H9 (cell line): ENCODE measurements at regions not wholly inside any gene's neighbourhood (a gene's known extent, or its start where the extent isn't known, plus 50 kb on each side); places are given as distances from the start of the nearest gene placed in this dataset.

ENCODE experiments used
- DNase-seq: peaks from one replicate; pipeline ENCODE4 v3.0.0-alpha.2; 2017
- H2AFZ ChIP-seq: one replicate; pipeline ENCODE4 v1.6.1; 2013; ENCODE audit warnings: mild to moderate bottlenecking, low read length, control low read depth, moderate library complexity
- H2AK5ac ChIP-seq: 2 replicates; pipeline ENCODE4 v1.6.1; 2013; ENCODE audit warnings: low read length, control low read depth, mixed read lengths; ENCODE audit not compliant: insufficient read length
- H2BK120ac ChIP-seq: one replicate; pipeline ENCODE4 v1.6.1; 2013; ENCODE audit warnings: low read depth, mild to moderate bottlenecking, low read length, control low read depth, inconsistent platforms; ENCODE audit not compliant: poor library complexity, severe bottlenecking
- H2BK12ac ChIP-seq: 2 replicates; pipeline ENCODE4 v1.6.1; 2013; ENCODE audit warnings: low read length, control low read depth, mixed read lengths, low read depth; ENCODE audit not compliant: insufficient read length
- H2BK15ac ChIP-seq: 2 replicates; pipeline ENCODE4 v1.6.1; 2013; ENCODE audit warnings: low read depth, low read length, control low read depth
- H2BK20ac ChIP-seq: one replicate; pipeline ENCODE4 v1.6.1; 2013; ENCODE audit warnings: low read depth, mild to moderate bottlenecking, low read length, control low read depth, inconsistent platforms; ENCODE audit not compliant: poor library complexity, severe bottlenecking
- H2BK5ac ChIP-seq: 2 replicates; pipeline ENCODE4 v1.6.1; 2013; ENCODE audit warnings: low read length, control low read depth, mixed read lengths; ENCODE audit not compliant: insufficient read length
- H3K14ac ChIP-seq: 2 replicates; pipeline ENCODE4 v1.6.1; 2013; ENCODE audit warnings: low read length, control low read depth; ENCODE audit not compliant: insufficient read depth
- H3K18ac ChIP-seq: 2 replicates; pipeline ENCODE4 v1.6.1; 2013; ENCODE audit warnings: low read depth, mild to moderate bottlenecking, mixed read lengths, low read length, control low read depth; ENCODE audit not compliant: insufficient read length
- H3K23ac ChIP-seq: 2 replicates; pipeline ENCODE4 v1.6.1; 2013; ENCODE audit warnings: low read length, control low read depth, mixed read lengths, low read depth; ENCODE audit not compliant: insufficient read length
- H3K23me2 ChIP-seq: 2 replicates; pipeline ENCODE4 v1.6.1; 2013; ENCODE audit warnings: low read depth, mild to moderate bottlenecking, mixed read lengths, low read length, control low read depth; ENCODE audit not compliant: insufficient read length, poor library complexity, severe bottlenecking
- H3K27ac ChIP-seq: 2 replicates; pipeline ENCODE4 v1.5.1; 2013; ENCODE audit warnings: low read length, control low read depth, mixed read lengths, low read depth; ENCODE audit not compliant: insufficient read length
- H3K27me3 ChIP-seq: 2 replicates; pipeline ENCODE4 v1.6.1; 2013; ENCODE audit warnings: low read length, control low read depth, inconsistent platforms; ENCODE audit not compliant: insufficient read depth
- H3K4ac ChIP-seq: 2 replicates; pipeline ENCODE4 v1.6.1; 2013; ENCODE audit warnings: low read depth, mild to moderate bottlenecking, control low read depth, inconsistent platforms, low read length, moderate library complexity
- H3K4me1 ChIP-seq: 2 replicates; pipeline ENCODE4 v1.6.1; 2013; ENCODE audit warnings: low read length, control low read depth, inconsistent platforms; ENCODE audit not compliant: insufficient read depth
- H3K4me2 ChIP-seq: 2 replicates; pipeline ENCODE4 v1.6.1; 2013; ENCODE audit warnings: low read length, control low read depth, mixed read lengths; ENCODE audit not compliant: insufficient read length, insufficient read depth
- H3K56ac ChIP-seq: 2 replicates; pipeline ENCODE4 v1.6.1; 2013; ENCODE audit warnings: low read depth, mild to moderate bottlenecking, mixed read lengths, low read length, control low read depth; ENCODE audit not compliant: insufficient read length
- H3K79me1 ChIP-seq: 2 replicates; pipeline ENCODE4 v1.6.1; 2013; ENCODE audit warnings: low read depth, mild to moderate bottlenecking, moderate library complexity, low read length, control low read depth, inconsistent platforms; ENCODE audit not compliant: insufficient read depth, poor library complexity, severe bottlenecking
- H3K79me2 ChIP-seq: 2 replicates; pipeline ENCODE4 v1.6.1; 2013; ENCODE audit warnings: low read length, control low read depth, inconsistent platforms; ENCODE audit not compliant: insufficient read depth
- H3K9ac ChIP-seq: 2 replicates; pipeline ENCODE4 v1.6.1; 2013; ENCODE audit warnings: low read length, control low read depth, mixed read lengths; ENCODE audit not compliant: insufficient read length; ENCODE audit errors: extremely low read depth
- H3K9me3 ChIP-seq: one replicate; pipeline ENCODE4 v1.6.1; 2013; ENCODE audit warnings: low read depth, low read length, inconsistent platforms; ENCODE audit not compliant: control insufficient read depth
- H3T11ph ChIP-seq: one replicate; pipeline ENCODE4 v1.6.1; 2013; ENCODE audit warnings: mild to moderate bottlenecking, low read length, control low read depth, inconsistent platforms
- H4K20me1 ChIP-seq: one replicate; pipeline ENCODE4 v1.6.1; 2013; ENCODE audit not compliant: control insufficient read depth, insufficient read length, insufficient read depth
- H4K5ac ChIP-seq: 2 replicates; pipeline ENCODE4 v1.6.1; 2013; ENCODE audit warnings: low read depth, mild to moderate bottlenecking, mixed read lengths, low read length, control low read depth; ENCODE audit not compliant: insufficient read length
- H4K8ac ChIP-seq: replicated peaks from 2 replicates; pipeline ENCODE4 v1.6.1; 2013; ENCODE audit warnings: low read length, control low read depth, mixed read lengths, low read depth; ENCODE audit not compliant: insufficient read length
- H4K91ac ChIP-seq: 2 replicates; pipeline ENCODE4 v1.6.1; 2013; ENCODE audit warnings: low read depth, mild to moderate bottlenecking, moderate library complexity, mixed read lengths, low read length, control low read depth; ENCODE audit not compliant: insufficient read length
- H3K27ac Mint-ChIP-seq, 3 experiments: 2 replicates in 2 of 3; 3 replicates in 1 of 3; pipeline ENCODE4 v1.8.0; 2020 to 2021; ENCODE audit warnings: mixed read lengths in 3 of 3, mild to moderate bottlenecking in 1 of 3, moderate library complexity in 1 of 3
- H3K27me3 Mint-ChIP-seq: 2 replicates; pipeline ENCODE4 v1.8.0; 2021; ENCODE audit warnings: low read depth, mild to moderate bottlenecking, moderate library complexity, mixed read lengths
- H3K36me3 Mint-ChIP-seq, 3 experiments: 2 replicates in 2 of 3; 3 replicates in 1 of 3; pipeline ENCODE4 v1.8.0; 2020 to 2021; ENCODE audit warnings: low read depth in 3 of 3, mixed read lengths in 3 of 3; ENCODE audit not compliant: insufficient read depth in 1 of 3
- H3K4me1 Mint-ChIP-seq, 2 experiments: 2 replicates each; pipeline ENCODE4 v1.8.0; 2020; ENCODE audit warnings: mixed read lengths in 2 of 2
- H3K4me3 Mint-ChIP-seq, 2 experiments: 2 replicates in 1 of 2; 3 replicates in 1 of 2; pipeline ENCODE4 v1.8.0; 2020 to 2021; ENCODE audit warnings: mild to moderate bottlenecking in 2 of 2, mixed read lengths in 2 of 2, moderate library complexity in 1 of 2
- H3K9me3 Mint-ChIP-seq, 2 experiments: 2 replicates in 1 of 2; 3 replicates in 1 of 2; pipeline ENCODE4 v1.8.0; 2020; ENCODE audit warnings: mild to moderate bottlenecking in 2 of 2, mixed read lengths in 2 of 2, moderate library complexity in 1 of 2
- CTCF ChIP-seq: fragments of 200-600 bp; sonication (generic); conservative IDR thresholded peaks from 3 replicates; pipeline ENCODE4 v1.8.0; 2021; ENCODE audit warnings: antibody characterized with exemption, mild to moderate bottlenecking
- WGBS: extraction: QIAGEN DNeasy Blood & Tissue Kit; methylation state at CpG from one replicate; pipeline ENCODE4 v1.1.7; 2013; ENCODE audit warnings: missing lambda C conversion rate, low lambda C conversion rate, mixed read lengths; ENCODE audit not compliant: insufficient read length; ENCODE audit errors: extremely low coverage; 5-methylcytosine and 5-hydroxymethylcytosine counted together

DNA sequence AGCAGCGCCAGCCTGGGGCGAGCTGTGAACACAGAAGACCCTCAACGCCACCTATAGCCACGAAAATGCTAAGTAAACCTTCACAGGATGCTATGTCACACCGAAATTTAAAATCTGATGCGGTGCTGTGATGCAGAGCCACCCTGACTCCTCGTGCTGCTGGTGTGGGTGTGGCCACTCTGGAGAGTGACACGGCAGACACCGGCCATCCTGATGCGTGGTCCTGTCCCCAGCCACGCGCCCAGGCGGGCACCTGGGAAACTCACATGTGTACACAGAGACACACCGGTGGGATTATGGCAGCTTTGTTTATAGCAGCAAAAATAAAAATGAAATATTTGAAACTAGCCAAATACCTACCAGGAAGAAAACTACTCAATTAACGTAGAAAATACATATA, 138.3 kb upstream of the SFSWAP start:
- H3K4me2 ChIP-seq, result no peak overlapping the region
- no peak overlapping the region for H3K27ac Mint-ChIP-seq
- H2BK120ac ChIP-seq, result no peak overlapping the region
- no peak overlapping the region for H3K4me3 Mint-ChIP-seq
- H3K23ac ChIP-seq, result no peak overlapping the region
- H2BK5ac ChIP-seq, result no peak overlapping the region
- peaks cover 6% of the 10 kb centered on the region for H3K27me3 Mint-ChIP-seq
- no peak overlapping the region for H4K5ac ChIP-seq
- no peak for DNase-seq
- H4K91ac ChIP-seq, result no peak overlapping the region
- 0 out of 2 replicates have a peak, but pooled peaks cover 3% of the 10 kb centered on the region for H3K27me3 ChIP-seq
- no peaks in the 10 kb centered on the region for H3K23me2 ChIP-seq
- no peak overlapping the region for H3K14ac ChIP-seq
- H4K20me1 ChIP-seq, result no peaks in the 10 kb centered on the region
- no peaks in the 10 kb centered on the region for H3K4me1 ChIP-seq
- no peaks in the 10 kb centered on the region for H3K79me1 ChIP-seq
- H3T11ph ChIP-seq, result no peak overlapping the region
- no peak overlapping the region for H3K18ac ChIP-seq
- no peak for TF ChIP-seq CTCF
- H3K27ac ChIP-seq, result no peak overlapping the region
- no peaks in the 10 kb centered on the region for H3K9me3 ChIP-seq
- peaks cover 10 to 12% of the 10 kb centered on the region in 2 experiments; a peak in 4 of 5 replicates for H3K9me3 Mint-ChIP-seq
- no peak overlapping the region for H3K9ac ChIP-seq
- no peak overlapping the region for H2AK5ac ChIP-seq
- peaks cover 0 to 7% (median 0%) of the 10 kb centered on the region in 3 experiments; a peak in 2 of 7 replicates for H3K36me3 Mint-ChIP-seq
- H3K4me1 Mint-ChIP-seq, result peaks cover 7 to 14% of the 10 kb centered on the region in 2 experiments
- H2BK20ac ChIP-seq, result no peak overlapping the region
- no peak overlapping the region for H3K4ac ChIP-seq
- H2BK12ac ChIP-seq, result no peak overlapping the region
- no CpG with 5 or more reads among the region's 15 CpGs for WGBS
- H2AFZ ChIP-seq, result no peak overlapping the region
- H2BK15ac ChIP-seq, result no peak overlapping the region
- H4K8ac ChIP-seq, result no peak overlapping the region
- no peaks in the 10 kb centered on the region for H3K79me2 ChIP-seq
- no peak overlapping the region for H3K56ac ChIP-seq
